NOMO-1 (cell line): ENCODE measurements at regions not wholly inside any gene's neighbourhood (a gene's known extent, or its start where the extent isn't known, plus 50 kb on each side); places are given as distances from the start of the nearest gene placed in this dataset.
"Not testable (repeated sequence)": the region's sequence is repeated elsewhere in the genome, so short reads cannot be mapped to it uniquely, and the experiment has no call there.

ENCODE experiments used
- DNase-seq, 2 experiments: peaks; one replicate each; lab custom pipeline; 2025; ENCODE audit not compliant: unreplicated experiment in 2 of 2; lab: John Stamatoyannopoulos, UW

- DNase-seq: not testable (repeated sequence)
Measured at GRCh38 chr2:37722971-37723370, 51.5 kb upstream of the CDC42EP3 start.

- DNase-seq: no peak
Measured at GRCh38 chr2:37730037-37730818, 58.8 kb upstream of the CDC42EP3 start.

GRCh38 chr2:37732412-37732811 lies 61.0 kb upstream of the CDC42EP3 start:
- DNase-seq: not testable (repeated sequence)

- DNase-seq: no peak
Measured at GRCh38 chr2:37733251-37733650, 61.8 kb upstream of the CDC42EP3 start.

GRCh38 chr2:37733955-37734354 lies 62.5 kb upstream of the CDC42EP3 start:
- not testable (repeated sequence) for DNase-seq

GRCh38 chr2:37734891-37735523 lies 63.6 kb upstream of the CDC42EP3 start:
- DNase-seq: peak; percentile 64 to 75

- peak; percentile 27 to 75 for DNase-seq
Measured at GRCh38 chr2:37735524-37735910, 64.1 kb upstream of the CDC42EP3 start.

- DNase-seq: no peak
Measured at GRCh38 chr2:37737507-37737906, 66.1 kb upstream of the CDC42EP3 start.

GRCh38 chr2:37738266-37738885 lies 66.9 kb upstream of the CDC42EP3 start:
- no peak for DNase-seq

- no peak for DNase-seq
Measured at GRCh38 chr2:37739153-37739552, 67.7 kb upstream of the CDC42EP3 start.

- DNase-seq: no peak
Measured at GRCh38 chr2:37740164-37740739, 68.8 kb upstream of the CDC42EP3 start.

- DNase-seq: no peak
Measured at GRCh38 chr2:37742286-37742685, 70.8 kb upstream of the CDC42EP3 start.

- no peak for DNase-seq
Measured at GRCh38 chr2:37744010-37744409, 72.6 kb upstream of the CDC42EP3 start.

- DNase-seq: not testable (repeated sequence)
Measured at GRCh38 chr2:37744961-37745360, 73.5 kb upstream of the CDC42EP3 start.

GRCh38 chr2:37746011-37746410 lies 74.6 kb upstream of the CDC42EP3 start:
- not testable (repeated sequence) for DNase-seq

GRCh38 chr2:37746883-37747282 lies 75.4 kb upstream of the CDC42EP3 start:
- DNase-seq: no peak

- DNase-seq: no peak
Measured at GRCh38 chr2:37748541-37748940, 77.1 kb upstream of the CDC42EP3 start.

GRCh38 chr2:37750286-37750685 lies 78.8 kb upstream of the CDC42EP3 start:
- DNase-seq: not testable (repeated sequence)

- no peak for DNase-seq
Measured at GRCh38 chr2:37752766-37753165, 81.3 kb upstream of the CDC42EP3 start.

GRCh38 chr2:37753758-37754157 lies 82.3 kb upstream of the CDC42EP3 start:
- no peak for DNase-seq

- not testable (repeated sequence) for DNase-seq
Measured at GRCh38 chr2:37755961-37756559, 84.6 kb upstream of the CDC42EP3 start.
